ENCODE measurements at regions not wholly inside any gene's neighbourhood (a gene's known extent, or its start where the extent isn't known, plus 50 kb on each side); places are given as distances from the start of the nearest gene placed in this dataset.

DNA sequence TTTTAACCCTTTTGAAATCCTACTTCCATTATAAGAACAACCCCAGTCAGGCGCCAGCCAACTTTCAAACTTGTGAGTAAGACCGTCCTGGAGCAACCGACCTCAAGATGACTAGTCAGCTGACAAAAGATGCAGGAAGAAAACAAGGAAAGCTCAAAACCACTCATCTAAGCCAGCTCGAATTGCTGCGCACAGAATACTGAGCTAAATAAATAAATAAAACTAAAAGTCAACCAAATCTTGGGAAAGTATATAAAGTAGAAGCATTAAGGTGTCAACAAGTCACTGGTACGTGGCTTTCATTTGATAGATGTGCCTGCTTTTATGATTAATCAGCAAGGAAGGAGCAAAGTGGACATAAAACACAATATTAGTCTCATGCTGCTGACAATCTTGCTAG lies 1269.8 kb downstream of the XPNPEP1 start:
- TF ChIP-seq CTCF (conservative IDR thresholded peaks at IDR 0.05; ENCODE audit: low read length) (no peak), EZH2phosphoT487 (IDR thresholded peaks at IDR 0.05; ENCODE audit: borderline replicate concordance, low read depth, low read length) (no peak)

All from OCI-LY7 (cell line).